NCI-H526 (cell line): ENCODE measurements at regions not wholly inside any gene's neighbourhood (a gene's known extent, or its start where the extent isn't known, plus 50 kb on each side); places are given as distances from the start of the nearest gene placed in this dataset.

Source experiments
- DNase-seq, 2 experiments: peaks; one replicate each; lab custom pipeline; 2025; lab: John Stamatoyannopoulos, UW

- DNase-seq, result no peak
These were observed 137.4 kb downstream of the CEP135 start for GRCh38 chr4:56086073-56086541.

GRCh38 chr4:56085275-56085674 is 136.5 kb downstream of the CEP135 start:
- DNase-seq, result no peak

DNA sequence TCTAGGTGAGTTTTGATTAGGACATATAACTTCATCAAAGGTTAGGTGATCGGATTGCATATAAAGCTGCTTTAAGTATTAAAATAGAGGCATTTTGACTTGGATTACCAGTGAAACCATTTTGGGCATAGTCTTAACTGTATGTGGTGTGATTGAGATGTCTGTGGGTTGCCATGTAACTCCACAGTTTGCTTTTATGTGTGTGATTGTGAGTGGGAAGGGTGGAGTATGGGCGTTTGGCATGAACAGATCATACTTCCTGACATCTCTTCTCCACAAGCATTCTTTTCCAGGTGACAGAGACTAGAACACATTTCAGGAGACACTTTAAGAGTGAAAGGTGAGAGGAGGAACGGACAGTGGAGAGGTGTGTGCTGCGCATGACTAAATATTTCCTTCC is 136.1 kb downstream of the CEP135 start:
- no peak for DNase-seq
